CD14-positive monocyte (primary cell): ENCODE measurements at regions not wholly inside any gene's neighbourhood (a gene's known extent, or its start where the extent isn't known, plus 50 kb on each side); places are given as distances from the start of the nearest gene placed in this dataset.
"Not testable (repeated sequence)": the region's sequence is repeated elsewhere in the genome, so short reads cannot be mapped to it uniquely, and the experiment has no call there.

ENCODE experiments used
- DNase-seq, 3 donors: peaks; one replicate each; pipeline ENCODE4 v3.0.0-alpha.2; 2011 to 2022
- H2AFZ ChIP-seq: 2 replicates; pipeline ENCODE4 v1.6.0; 2012; ENCODE audit warnings: mild to moderate bottlenecking, low read depth, low read length, inconsistent platforms; ENCODE audit not compliant: insufficient read depth, poor library complexity, severe bottlenecking
- H3K27ac ChIP-seq, 2 donors: 1 replicate in 1 of 2; 2 replicates in 1 of 2; pipeline ENCODE4 v1.5.1; 2012 to 2013; ENCODE audit warnings: low read length in 2 of 2, control low read depth in 1 of 2, inconsistent platforms in 1 of 2, low read depth in 1 of 2, mild to moderate bottlenecking in 1 of 2
- H3K27me3 ChIP-seq, 2 donors: one replicate each; pipeline versions ENCODE4 v1.6.0 to v1.6.1; 2011 to 2013; ENCODE audit warnings: low read length in 2 of 2; ENCODE audit not compliant: control insufficient read depth in 2 of 2, insufficient read depth in 2 of 2
- H3K36me3 ChIP-seq, 2 donors: replicated peaks in 1 of 2; 1 replicate in 1 of 2; 2 replicates in 1 of 2; pipeline versions ENCODE4 v1.5.1 to v1.6.1; 2012 to 2013; ENCODE audit warnings: low read length in 2 of 2, control low read depth in 1 of 2, inconsistent platforms in 1 of 2, mild to moderate bottlenecking in 1 of 2; ENCODE audit not compliant: insufficient read depth in 2 of 2, control insufficient read depth in 1 of 2
- H3K4me1 ChIP-seq, 2 donors: 1 replicate in 1 of 2; 2 replicates in 1 of 2; pipeline versions ENCODE4 v1.5.1 to v1.6.1; 2012 to 2013; ENCODE audit warnings: low read length in 2 of 2, control low read depth in 1 of 2, inconsistent platforms in 1 of 2, mild to moderate bottlenecking in 1 of 2, moderate library complexity in 1 of 2; ENCODE audit not compliant: insufficient read depth in 2 of 2, control insufficient read depth in 1 of 2
- H3K4me2 ChIP-seq: replicated peaks from 2 replicates; pipeline ENCODE3; 2012; ENCODE audit warnings: low read length, moderate library complexity, mild to moderate bottlenecking; ENCODE audit not compliant: poor library complexity, severe bottlenecking; ENCODE audit errors: extremely low read depth
- H3K4me3 ChIP-seq, 3 experiments: fragments of 200-600 bp in 1 of 3; sonication (generic) in 1 of 3; replicated peaks in 1 of 3; 1 replicate in 2 of 3; 2 replicates in 1 of 3; pipeline ENCODE4 v1.5.1; 2011 to 2013; ENCODE audit warnings: low read length in 3 of 3, mild to moderate bottlenecking in 3 of 3, control low read depth in 2 of 3, low read depth in 2 of 3, inconsistent platforms in 1 of 3, moderate library complexity in 1 of 3
- H3K79me2 ChIP-seq: 2 replicates; pipeline ENCODE4 v1.6.0; 2012; ENCODE audit warnings: mild to moderate bottlenecking, control low read depth, inconsistent platforms, low read length, moderate library complexity; ENCODE audit not compliant: insufficient read depth
- H3K9ac ChIP-seq: 2 replicates; pipeline ENCODE4 v1.6.0; 2017; ENCODE audit warnings: low read length, mild to moderate bottlenecking; ENCODE audit not compliant: insufficient read depth, poor library complexity, severe bottlenecking
- H3K9me3 ChIP-seq, 2 donors: replicated peaks in 1 of 2; 1 replicate in 1 of 2; 2 replicates in 1 of 2; pipeline versions ENCODE4 v1.5.1 to v1.6.1; 2012 to 2013; ENCODE audit warnings: low read length in 2 of 2, control low read depth in 1 of 2; ENCODE audit not compliant: control insufficient read depth in 1 of 2, insufficient read depth in 1 of 2
- H4K20me1 ChIP-seq: 2 replicates; pipeline ENCODE4 v1.6.0; 2012; ENCODE audit warnings: mild to moderate bottlenecking, low read length, control low read depth, moderate library complexity; ENCODE audit not compliant: insufficient read depth
- H3K27ac Mint-ChIP-seq, 7 donors: one replicate each; pipeline ENCODE4 v1.8.0; 2020; ENCODE audit warnings: mild to moderate bottlenecking in 7 of 7, mixed read lengths in 7 of 7, moderate library complexity in 6 of 7, inconsistent platforms in 2 of 7
- H3K27me3 Mint-ChIP-seq, 3 donors: one replicate each; pipeline ENCODE4 v1.8.0; 2021 to 2022; ENCODE audit warnings: low read depth in 3 of 3, mild to moderate bottlenecking in 3 of 3, mixed read lengths in 3 of 3, moderate library complexity in 3 of 3, inconsistent platforms in 1 of 3
- H3K36me3 Mint-ChIP-seq, 2 donors: one replicate each; pipeline ENCODE4 v1.8.0; 2020; ENCODE audit warnings: mixed read lengths in 2 of 2, inconsistent platforms in 1 of 2, mild to moderate bottlenecking in 1 of 2
- H3K4me1 Mint-ChIP-seq: one replicate; pipeline ENCODE4 v1.8.0; 2020; ENCODE audit warnings: mild to moderate bottlenecking, mixed read lengths
- H3K4me3 Mint-ChIP-seq, 2 donors: one replicate each; pipeline ENCODE4 v1.8.0; 2020; ENCODE audit warnings: mild to moderate bottlenecking in 2 of 2, mixed read lengths in 2 of 2, moderate library complexity in 1 of 2
- H3K9me3 Mint-ChIP-seq, 7 donors: one replicate each; pipeline ENCODE4 v1.8.0; 2020 to 2022; ENCODE audit warnings: mixed read lengths in 7 of 7, mild to moderate bottlenecking in 6 of 7, moderate library complexity in 6 of 7, inconsistent platforms in 2 of 7
- WGBS: methylation state at CpG from one replicate; pipeline ENCODE4 v1.1.5; 2013; ENCODE audit warnings: missing lambda C conversion rate; ENCODE audit not compliant: insufficient coverage; 5-methylcytosine and 5-hydroxymethylcytosine counted together
- intact Hi-C, 2 donors: fragments of 100-400 bp; cut with micrococcal nuclease; formaldehyde crosslinking; loops; one replicate each; pipeline versions ENCODE4 v1.15.0 to v1.15.1; 2023

DNA sequence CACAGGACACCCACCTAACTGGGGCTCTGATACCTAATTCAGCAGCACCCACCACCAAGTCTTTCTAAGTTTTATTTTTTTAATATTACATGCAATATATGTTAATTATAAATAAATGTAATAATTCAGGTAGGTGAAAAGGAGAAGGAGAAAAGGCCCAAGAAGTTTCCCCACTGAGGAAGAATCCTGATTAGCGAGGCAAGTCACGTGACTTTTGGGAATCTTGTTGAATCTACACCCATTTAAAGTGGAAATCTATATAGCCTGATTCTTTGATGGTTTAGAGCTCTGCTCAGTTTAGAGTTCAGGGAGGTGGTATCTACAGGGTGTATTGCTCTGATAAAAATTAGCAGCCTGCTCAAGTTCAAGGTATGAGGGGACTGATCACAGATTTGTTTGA is 947.1 kb upstream of the DEFB115 start:
- H3K27me3 ChIP-seq, H3K4me1 Mint-ChIP-seq, H3K36me3 Mint-ChIP-seq, H3K9me3 ChIP-seq, H3K27ac Mint-ChIP-seq, H3K4me3 Mint-ChIP-seq, H3K27me3 Mint-ChIP-seq, H3K79me2 ChIP-seq, H3K36me3 ChIP-seq, H2AFZ ChIP-seq, H3K27ac ChIP-seq, intact Hi-C loops, H3K9ac ChIP-seq, H3K4me3 ChIP-seq, H3K4me1 ChIP-seq, H4K20me1 ChIP-seq, DNase-seq, H3K4me2 ChIP-seq: not testable (repeated sequence)
- H3K9me3 Mint-ChIP-seq, result peaks cover 0 to 10% (median 5%) of the 10 kb centered on the region in 7 donors
- WGBS, result 73% methylated on average over 2 of the region's 2 CpGs

- intact Hi-C loops, H4K20me1 ChIP-seq, H3K4me2 ChIP-seq, H3K9me3 ChIP-seq, H3K4me3 ChIP-seq, H3K4me1 ChIP-seq, H3K79me2 ChIP-seq, H3K27ac ChIP-seq, H3K27ac Mint-ChIP-seq, H3K4me1 Mint-ChIP-seq, H3K27me3 ChIP-seq, H2AFZ ChIP-seq, DNase-seq, H3K4me3 Mint-ChIP-seq, H3K36me3 Mint-ChIP-seq, H3K9ac ChIP-seq, H3K36me3 ChIP-seq: not testable (repeated sequence)
- peaks cover 6 to 22% (median 12%) of the 10 kb centered on the region in 7 donors for H3K9me3 Mint-ChIP-seq
- WGBS, result no CpG with 5 or more reads among the region's 4 CpGs
- peaks cover 0 to 25% (median 7%) of the 10 kb centered on the region in 3 donors for H3K27me3 Mint-ChIP-seq
Measured at GRCh38 chr20:30312220-30312619, 945.2 kb upstream of the DEFB115 start.

- not testable (repeated sequence) for DNase-seq
Measured at GRCh38 chr20:30313660-30314059, 943.8 kb upstream of the DEFB115 start.

GRCh38 chr20:30316063-30316462 is 941.4 kb upstream of the DEFB115 start:
- Mint-ChIP-seq H3K27me3 (peaks cover 1 to 34% (median 10%) of the 10 kb centered on the region in 3 donors), H3K4me3 (peak overlapping the region in 1 of 2 donors; percentile 46), H3K27ac (peak overlapping the region in 1 of 7 donors; percentile 44), H3K9me3 (peaks cover 5 to 36% (median 20%) of the 10 kb centered on the region in 7 donors)
- H3K4me3 ChIP-seq, H4K20me1 ChIP-seq, H3K36me3 Mint-ChIP-seq, H2AFZ ChIP-seq, H3K79me2 ChIP-seq, H3K4me1 ChIP-seq, H3K4me2 ChIP-seq, DNase-seq, H3K4me1 Mint-ChIP-seq, H3K27ac ChIP-seq, intact Hi-C loops, H3K9me3 ChIP-seq, H3K27me3 ChIP-seq, H3K9ac ChIP-seq, H3K36me3 ChIP-seq: not testable (repeated sequence)
- WGBS, result 31% methylated on average over 10 of the region's 23 CpGs

More at GRCh38 chr20:30313660-30314059, 943.8 kb upstream of the DEFB115 start:
- H3K27me3 Mint-ChIP-seq, result peaks cover 1 to 34% (median 10%) of the 10 kb centered on the region in 3 donors
- H3K36me3 ChIP-seq, H3K27ac Mint-ChIP-seq, intact Hi-C loops, H3K79me2 ChIP-seq, H4K20me1 ChIP-seq, H3K4me2 ChIP-seq, H3K4me1 ChIP-seq, H3K9me3 ChIP-seq, H3K36me3 Mint-ChIP-seq, H3K4me1 Mint-ChIP-seq, H3K27ac ChIP-seq, H3K9ac ChIP-seq, H3K27me3 ChIP-seq, H3K4me3 Mint-ChIP-seq, H3K4me3 ChIP-seq, H2AFZ ChIP-seq: not testable (repeated sequence)
- H3K9me3 Mint-ChIP-seq, result peaks cover 6 to 27% (median 17%) of the 10 kb centered on the region in 7 donors
- no CpG with 5 or more reads among the region's 1 CpG for WGBS
